ENCODE measurements at regions not wholly inside any gene's neighbourhood (a gene's known extent, or its start where the extent isn't known, plus 50 kb on each side); places are given as distances from the start of the nearest gene placed in this dataset.

GRCh38 chrX:794311-794710 lies 163.7 kb downstream of the SHOX start:
- DNase-seq (ENCODE audit: low spot score), result no peak

- no peak for DNase-seq (ENCODE audit: low spot score)
Measured at GRCh38 chrX:793216-793770, 162.7 kb downstream of the SHOX start.

- no peak for DNase-seq (ENCODE audit: low spot score)
Measured at GRCh38 chrX:791479-792034, 161.0 kb downstream of the SHOX start.

GRCh38 chrX:790783-791360 lies 160.3 kb downstream of the SHOX start:
- no peak for DNase-seq (ENCODE audit: low spot score)

- no peak for DNase-seq (ENCODE audit: low spot score)
Measured at GRCh38 chrX:790041-790506, 159.5 kb downstream of the SHOX start.

GRCh38 chrX:789096-789495 lies 158.5 kb downstream of the SHOX start:
- no peak for DNase-seq (ENCODE audit: low spot score)

GRCh38 chrX:786441-786881 lies 155.9 kb downstream of the SHOX start:
- DNase-seq (ENCODE audit: low spot score), result no peak

GRCh38 chrX:784829-785228 lies 154.2 kb downstream of the SHOX start:
- no peak for DNase-seq (ENCODE audit: low spot score)

GRCh38 chrX:781224-782204 lies 150.9 kb downstream of the SHOX start:
- no peak for DNase-seq (ENCODE audit: low spot score)

- no peak for DNase-seq (ENCODE audit: low spot score)
Measured at GRCh38 chrX:776529-777230, 146.1 kb downstream of the SHOX start.

GRCh38 chrX:776061-776460 lies 145.5 kb downstream of the SHOX start:
- no peak for DNase-seq (ENCODE audit: low spot score)

GRCh38 chrX:774536-774935 lies 143.9 kb downstream of the SHOX start:
- no peak for DNase-seq (ENCODE audit: low spot score)

GRCh38 chrX:773292-774025 lies 142.9 kb downstream of the SHOX start:
- no peak for DNase-seq (ENCODE audit: low spot score)

- DNase-seq (ENCODE audit: low spot score), result no peak
Measured at GRCh38 chrX:771536-771935, 140.9 kb downstream of the SHOX start.

GRCh38 chrX:769796-770195 lies 139.2 kb downstream of the SHOX start:
- no peak for DNase-seq (ENCODE audit: low spot score)

GRCh38 chrX:768596-768995 lies 138.0 kb downstream of the SHOX start:
- DNase-seq (ENCODE audit: low spot score), result no peak

GRCh38 chrX:758917-759316 lies 128.3 kb downstream of the SHOX start:
- DNase-seq (ENCODE audit: low spot score), result no peak

- DNase-seq (ENCODE audit: low spot score), result no peak
Measured at GRCh38 chrX:750812-751211, 120.2 kb downstream of the SHOX start.

GRCh38 chrX:750263-750662 lies 119.7 kb downstream of the SHOX start:
- DNase-seq (ENCODE audit: low spot score), result no peak

GRCh38 chrX:747176-747575 lies 116.6 kb downstream of the SHOX start:
- no peak for DNase-seq (ENCODE audit: low spot score)

GRCh38 chrX:739611-740010 lies 109.0 kb downstream of the SHOX start:
- DNase-seq (ENCODE audit: low spot score), result no peak

Data from RKO (cell line).